Left kidney (tissue), 1 donor: ENCODE measurements at regions not wholly inside any gene's neighbourhood (a gene's known extent, or its start where the extent isn't known, plus 50 kb on each side); places are given as distances from the start of the nearest gene placed in this dataset.
"Not testable (repeated sequence)": the region's sequence is repeated elsewhere in the genome, so short reads cannot be mapped to it uniquely, and the experiment has no call there.

Source experiments
- DNase-seq: peaks from one replicate; pipeline ENCODE4 v3.0.0-alpha.2; 2013

DNA sequence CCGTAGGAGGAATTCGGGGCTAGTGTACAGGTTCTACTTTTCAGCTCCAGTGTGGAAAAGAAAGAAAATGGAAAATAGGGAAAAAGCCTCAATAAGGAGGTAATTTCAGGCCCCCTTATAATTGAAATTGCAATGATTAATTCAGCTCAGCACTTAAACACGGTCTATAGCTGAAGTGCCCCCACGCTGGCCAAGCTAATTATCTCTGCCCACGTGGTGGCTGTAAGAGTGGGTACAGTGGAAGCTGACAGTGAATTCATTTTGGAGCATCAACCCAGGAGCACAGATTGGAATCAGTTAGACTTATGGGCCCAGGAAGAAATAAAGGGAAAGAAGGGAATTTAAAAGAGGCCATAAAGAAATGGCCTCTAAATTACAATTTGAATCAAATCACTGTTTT is 631.1 kb upstream of the CPEB2 start:
- no peak for DNase-seq

DNA sequence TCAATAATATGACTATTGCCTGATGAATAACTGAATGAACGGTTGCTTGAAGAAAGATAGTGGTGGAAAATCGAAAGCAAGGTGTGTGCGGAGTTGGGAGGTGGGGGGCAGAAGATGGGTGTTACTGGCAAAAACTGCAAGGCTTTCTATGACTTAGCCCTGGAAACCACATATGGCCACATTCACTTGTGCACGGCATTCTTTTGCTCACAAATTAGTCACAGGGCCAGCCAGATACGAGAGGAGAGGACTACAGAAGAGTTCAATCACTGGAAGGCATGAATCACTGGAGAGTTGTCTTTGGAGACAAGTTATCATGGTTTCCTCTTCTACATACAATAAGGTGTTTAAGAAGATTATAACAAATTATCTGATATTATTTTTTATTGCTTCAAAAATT is 626.5 kb upstream of the CPEB2 start:
- DNase-seq, result no peak

DNA sequence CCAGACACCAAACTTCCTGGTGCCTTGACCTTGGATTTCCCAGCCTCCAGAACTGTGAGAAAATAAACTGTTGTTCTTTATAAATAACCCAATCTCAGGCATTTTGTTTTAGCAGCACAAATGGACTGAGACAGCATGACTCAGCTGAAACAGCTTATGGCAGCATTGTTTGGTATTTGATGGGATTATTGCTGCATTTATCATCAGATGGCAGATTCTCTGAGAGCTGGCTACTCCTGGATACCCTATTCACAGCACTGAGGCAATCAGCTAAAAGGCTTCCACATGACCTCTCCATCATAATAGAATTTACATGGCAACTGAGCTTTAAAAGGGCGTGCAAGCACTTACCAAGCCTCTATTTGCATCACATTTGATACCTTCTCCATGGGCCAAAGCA is 623.1 kb upstream of the CPEB2 start:
- no peak for DNase-seq

DNA sequence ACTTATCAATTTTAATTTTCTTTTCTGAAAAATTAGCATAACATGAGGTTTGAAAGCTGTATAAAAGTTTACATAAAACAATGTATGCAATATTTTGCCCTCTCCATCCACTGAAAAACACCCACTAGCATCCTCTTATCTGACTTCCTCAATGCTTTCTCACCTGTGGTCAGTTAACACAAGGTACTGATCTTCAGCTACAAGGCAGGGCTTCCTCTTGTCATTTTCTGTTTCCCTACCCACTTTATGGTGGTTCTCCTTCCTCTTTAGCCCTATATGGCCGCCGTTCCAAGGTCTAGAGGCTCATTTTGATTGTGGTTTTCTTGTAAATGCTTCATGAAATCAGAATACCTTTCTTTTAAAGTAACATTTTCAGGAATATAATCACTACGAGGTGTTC is 618.6 kb upstream of the CPEB2 start:
- no peak for DNase-seq

DNA sequence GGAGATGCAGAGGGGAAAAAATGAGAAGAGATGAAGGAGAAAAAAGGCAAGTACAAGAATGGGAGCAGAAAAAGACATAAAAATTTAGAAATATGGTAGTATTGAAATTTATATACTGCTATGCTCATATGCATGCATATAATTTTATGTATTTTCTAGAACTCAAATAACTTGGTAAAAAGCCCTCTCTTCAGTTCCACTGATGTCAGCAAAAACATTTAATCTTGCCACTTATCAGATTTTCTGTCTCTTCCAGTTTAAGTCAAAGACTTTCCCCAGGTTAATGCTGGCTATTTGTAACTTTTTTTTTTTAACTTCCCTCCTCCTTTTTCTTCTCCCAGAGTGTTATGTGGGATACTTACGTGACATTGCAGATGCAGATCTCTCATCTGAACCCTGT is 617.5 kb upstream of the CPEB2 start:
- no peak for DNase-seq

DNA sequence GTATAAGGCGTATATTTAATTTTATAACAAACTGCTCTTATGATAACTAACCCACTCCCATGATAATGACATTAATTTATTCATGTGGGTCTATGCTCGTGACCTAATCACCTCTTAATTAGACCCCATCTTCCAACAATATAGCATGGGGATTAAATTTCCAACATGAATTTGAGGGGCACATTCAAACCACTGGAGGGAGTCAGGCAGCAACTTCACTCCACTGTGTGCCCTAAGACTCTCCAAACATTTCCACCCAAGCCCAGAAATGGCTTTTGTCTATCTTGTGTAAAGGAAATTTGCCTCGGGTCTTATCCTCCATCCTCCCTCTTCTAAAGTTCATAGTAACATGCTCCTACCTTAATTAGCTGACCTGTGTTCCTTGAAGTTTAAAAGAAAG is 616.1 kb upstream of the CPEB2 start:
- no peak for DNase-seq

DNA sequence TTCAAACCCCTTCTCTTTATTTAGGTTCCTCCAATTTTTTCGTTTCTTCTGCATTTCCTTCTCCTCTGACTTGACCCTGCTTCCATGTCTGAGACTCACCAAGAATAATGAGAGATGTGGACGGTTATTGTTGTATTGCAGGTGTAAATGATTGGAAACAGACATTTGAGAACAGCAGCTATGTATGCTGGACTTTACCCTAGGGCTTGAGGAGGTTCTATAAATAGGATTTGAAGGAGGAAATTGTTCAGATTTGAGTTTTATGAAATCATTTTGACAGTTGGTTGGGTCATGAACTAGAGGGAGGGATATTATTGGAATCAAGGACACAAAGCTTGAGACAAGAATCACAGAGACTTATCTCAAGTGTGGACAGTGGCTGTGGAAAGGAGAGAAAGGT is 614.6 kb upstream of the CPEB2 start:
- DNase-seq, result no peak

DNA sequence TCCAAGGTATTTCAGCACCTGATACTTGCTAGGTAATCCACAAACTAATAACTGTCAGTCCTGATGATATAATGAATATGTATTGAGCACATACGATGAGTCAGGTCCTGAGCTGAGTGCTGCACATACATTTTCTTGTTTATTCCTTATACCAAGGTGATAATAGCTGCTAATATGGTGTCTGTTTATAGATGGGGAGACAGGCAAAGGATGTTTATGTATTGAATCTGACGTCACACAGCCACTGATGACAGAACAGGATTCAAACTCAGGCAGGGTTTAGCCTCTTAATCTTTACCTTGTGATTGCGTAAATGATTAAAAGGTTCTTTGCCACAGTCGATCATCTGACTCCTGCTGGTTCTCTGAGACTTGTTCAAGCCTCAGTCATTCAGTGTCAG is 609.9 kb upstream of the CPEB2 start:
- DNase-seq, result no peak

DNA sequence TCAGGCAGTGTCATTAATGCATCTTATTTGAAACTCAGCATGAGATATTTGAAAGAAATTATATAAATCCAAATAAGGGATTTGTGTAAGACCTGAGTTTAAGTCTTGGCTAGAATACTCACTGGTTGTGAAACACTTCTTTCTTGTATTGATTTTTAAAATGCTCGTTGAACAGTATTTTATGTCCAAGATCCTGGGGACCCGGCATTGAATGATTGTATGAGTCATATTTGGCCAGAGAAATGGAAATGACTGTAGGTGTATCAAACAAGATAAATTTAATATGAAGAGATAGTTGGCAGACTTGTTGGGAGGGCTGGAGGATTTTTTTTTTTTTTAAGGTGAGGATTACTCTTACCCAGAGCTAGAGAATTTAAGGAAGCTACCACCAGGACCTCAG is 606.1 kb upstream of the CPEB2 start:
- DNase-seq, result no peak

DNA sequence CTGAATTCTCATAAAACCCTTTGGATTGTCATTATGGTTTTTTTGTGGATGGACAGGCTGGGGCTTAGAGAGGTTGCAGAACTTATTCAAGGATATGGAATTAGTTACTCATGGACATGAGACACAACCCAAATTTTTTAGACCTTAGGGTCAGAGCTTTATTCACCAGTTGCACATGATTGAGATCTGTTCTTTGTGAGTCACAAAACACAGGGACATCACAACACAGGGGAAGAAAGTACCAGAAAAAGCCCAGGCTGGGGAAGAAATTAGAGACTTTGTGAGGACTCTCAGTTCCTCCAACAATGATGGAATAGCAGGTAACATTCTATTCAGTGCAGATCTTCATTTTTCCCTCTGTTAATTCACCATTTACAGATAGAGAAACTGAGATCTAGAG is 602.4 kb upstream of the CPEB2 start:
- no peak for DNase-seq

DNA sequence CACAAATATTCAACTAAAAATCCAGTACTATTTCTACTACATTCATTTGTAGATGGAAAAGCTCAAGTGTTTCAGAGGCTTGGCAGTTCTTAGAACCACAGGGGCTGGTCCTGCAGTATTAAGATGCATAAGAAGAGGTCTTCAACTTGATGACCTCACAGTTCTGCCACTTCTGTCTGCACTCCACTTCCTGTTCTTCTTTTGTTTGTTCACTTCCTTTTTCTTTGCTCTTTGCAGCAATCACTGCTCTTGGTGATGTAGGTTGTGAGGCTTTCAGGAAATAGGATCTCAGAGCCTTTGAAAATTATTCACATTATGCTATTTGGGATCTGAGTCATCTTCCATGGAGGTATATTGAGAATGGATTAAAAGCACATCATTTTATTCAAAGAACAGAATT is 602.0 kb upstream of the CPEB2 start:
- DNase-seq, result no peak

DNA sequence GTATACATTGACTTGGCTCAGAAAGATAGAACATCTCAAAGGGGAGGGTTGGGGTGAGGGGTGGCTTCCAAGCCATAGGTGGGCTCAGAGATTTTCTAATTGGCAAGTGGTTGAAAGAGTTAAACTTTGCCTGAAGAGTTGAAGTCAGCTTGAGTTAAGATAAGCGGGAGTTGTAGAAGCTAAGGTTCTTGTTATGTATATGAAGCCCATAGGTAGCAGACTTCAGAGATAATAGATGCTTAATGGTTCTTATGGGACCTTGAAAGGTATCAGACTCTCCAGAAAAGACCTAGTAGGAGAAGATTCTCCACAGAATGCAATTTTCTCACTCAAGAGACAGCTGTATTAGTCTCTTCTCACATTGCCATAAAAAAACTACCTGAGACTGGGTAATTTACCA is 599.1 kb upstream of the CPEB2 start:
- DNase-seq, result no peak

DNA sequence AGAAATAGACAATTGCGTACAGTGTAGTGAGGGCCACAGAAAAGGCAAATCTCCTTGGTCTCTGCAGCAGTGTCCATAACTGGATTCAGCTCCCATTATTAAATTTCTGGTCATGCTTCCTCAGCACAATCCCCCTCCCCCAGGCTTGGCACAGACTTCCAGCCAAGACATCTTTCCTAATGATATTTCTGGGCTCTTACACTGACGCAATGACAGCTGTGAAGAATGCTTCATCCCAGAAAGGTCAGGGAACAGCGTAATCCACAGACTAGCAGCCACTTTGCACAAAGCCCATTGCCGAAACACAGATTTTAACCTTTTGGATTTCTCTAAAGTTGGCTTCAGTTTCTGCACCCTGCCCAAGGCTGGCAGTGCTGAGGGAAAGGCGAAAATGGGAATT is 597.6 kb upstream of the CPEB2 start:
- DNase-seq, result no peak

DNA sequence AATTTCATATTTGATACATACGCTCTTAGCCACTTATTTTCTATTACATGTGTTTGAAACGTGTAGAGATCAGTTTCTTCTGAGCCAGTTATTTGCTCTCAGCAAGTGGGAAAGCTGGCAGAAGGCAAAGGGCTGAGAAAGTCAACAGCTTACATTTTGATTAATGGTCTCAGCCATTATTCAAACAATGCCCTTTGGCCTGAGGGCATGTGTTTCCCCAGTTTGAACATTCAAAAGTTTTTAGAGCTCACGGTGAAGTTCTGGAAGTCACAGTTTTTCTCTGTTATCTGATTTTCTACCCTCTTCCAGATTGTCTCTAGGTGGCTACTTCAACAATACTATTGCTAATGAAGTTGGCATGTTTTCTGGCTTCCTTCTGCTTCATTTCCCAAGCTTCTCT is 591.8 kb upstream of the CPEB2 start:
- no peak for DNase-seq

DNA sequence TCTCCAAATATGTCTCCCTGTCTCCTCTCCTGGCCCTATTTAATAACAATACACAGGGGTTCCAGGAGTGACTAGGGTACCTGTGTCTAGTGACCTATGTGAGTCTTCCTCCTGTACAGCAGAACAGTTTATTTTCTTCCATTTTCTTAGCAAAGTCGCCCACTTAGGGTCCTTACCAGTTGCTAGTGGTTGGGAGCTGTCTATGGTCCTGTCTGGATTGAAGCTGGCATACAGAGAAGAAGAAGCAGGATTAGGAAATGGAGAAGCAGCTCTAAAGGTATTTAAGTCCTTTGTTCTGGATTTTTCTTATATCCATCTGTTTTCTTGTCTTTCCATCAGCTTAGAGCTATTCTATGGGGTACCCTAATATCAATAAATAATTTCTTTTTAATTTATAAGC is 587.1 kb upstream of the CPEB2 start:
- peak; percentile 6 for DNase-seq

DNA sequence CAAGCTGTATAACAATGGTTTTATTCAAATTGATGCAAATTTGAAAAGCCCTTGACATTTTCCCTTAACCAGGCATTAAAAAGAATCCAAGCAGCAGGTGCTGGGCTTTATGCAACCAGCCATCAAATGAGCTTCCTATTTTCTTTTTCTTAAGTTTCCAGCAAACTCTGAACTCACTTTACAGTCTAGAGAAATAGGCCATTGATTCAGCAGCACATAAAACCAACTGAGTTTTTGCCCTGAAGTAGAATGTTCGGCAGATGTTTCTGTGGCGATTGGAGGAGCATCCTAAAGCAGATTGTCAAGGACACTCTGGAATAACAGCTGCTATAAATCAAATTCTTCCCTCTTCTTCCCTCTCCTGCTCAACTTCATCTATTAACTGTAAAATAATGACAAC is 582.8 kb upstream of the CPEB2 start:
- no peak for DNase-seq

DNA sequence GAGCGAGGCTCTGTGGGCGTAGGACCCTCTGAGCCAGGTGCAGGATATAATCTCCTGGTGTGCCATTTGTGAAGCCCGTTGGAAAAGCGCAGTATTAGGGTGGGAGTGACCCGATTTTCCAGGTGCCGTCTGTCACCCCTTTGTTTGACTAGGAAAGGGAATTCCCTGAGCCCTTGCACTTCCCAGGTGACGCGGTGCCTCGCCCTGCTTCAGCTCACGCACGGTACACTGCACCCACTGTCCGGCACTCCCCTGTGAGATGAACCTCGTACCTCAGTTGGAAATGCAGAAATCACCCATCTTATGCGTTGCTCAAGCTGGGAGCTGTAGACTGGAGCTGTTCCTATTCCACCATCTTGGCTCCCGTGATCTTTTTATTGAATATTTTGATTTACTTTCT is 576.0 kb upstream of the CPEB2 start:
- DNase-seq, result not testable (repeated sequence)

DNA sequence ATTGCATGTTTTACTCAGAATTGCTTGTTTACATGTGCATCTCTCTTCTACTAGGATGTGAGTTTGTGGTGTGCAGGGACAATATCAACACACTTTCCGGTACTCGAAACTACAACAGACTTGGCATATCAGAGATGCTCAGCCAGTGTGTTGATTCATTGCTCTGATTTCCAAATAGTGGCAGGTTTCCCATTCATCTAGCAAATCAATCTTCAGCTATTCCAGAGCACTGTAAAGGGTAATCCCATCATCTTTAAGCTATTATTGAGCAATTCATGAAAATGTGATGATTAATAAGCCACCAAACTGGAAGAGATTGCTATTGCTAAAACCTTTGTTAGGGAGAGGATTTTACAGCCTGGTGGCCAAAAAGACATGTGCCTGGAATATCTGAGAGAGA is 574.2 kb upstream of the CPEB2 start:
- DNase-seq, result no peak

DNA sequence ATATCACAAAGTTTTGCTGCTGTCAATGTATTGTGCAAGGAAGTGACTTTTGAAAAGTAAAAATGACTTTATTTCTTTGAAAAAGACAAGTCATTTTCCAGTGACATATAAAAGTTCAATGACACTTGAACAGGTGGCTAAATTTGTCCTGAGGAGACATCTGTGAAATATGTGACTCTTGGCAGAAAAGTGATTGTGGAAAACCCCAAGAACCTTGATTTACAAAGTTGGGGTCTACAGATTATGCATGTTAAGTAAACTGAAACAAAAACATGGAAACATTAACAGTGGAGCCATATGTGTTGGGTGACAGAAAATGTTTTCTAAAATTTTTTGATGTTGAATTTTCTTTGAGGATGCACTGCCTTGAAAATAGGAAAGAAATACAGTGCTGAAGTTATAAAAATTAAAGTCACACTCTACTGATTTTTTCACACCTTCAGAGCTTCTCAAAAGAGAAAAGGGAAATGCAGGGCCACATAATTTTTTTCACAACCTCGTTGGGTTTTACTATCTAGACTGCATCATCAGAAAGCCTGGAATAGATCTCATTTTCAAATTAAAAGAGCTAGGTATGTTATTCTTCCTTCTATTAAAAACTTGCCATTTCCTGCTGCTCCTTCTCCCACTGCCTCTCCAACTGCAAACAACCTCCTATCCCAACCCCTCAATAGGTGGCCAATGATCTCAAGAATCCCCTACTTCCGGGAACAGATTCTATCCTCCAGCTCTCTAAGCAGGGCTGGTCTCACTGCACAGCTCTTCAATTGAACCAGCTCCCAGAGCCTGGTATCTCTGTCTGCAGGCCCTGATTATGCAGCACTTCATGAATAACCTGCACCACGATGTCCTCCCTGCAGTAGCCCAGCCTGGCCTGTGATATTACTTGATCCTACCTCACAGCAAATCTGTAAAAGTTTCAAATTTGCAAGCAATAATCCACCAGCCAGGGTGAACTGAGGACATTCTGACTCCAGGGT is 570.8 kb upstream of the CPEB2 start:
- no peak for DNase-seq

DNA sequence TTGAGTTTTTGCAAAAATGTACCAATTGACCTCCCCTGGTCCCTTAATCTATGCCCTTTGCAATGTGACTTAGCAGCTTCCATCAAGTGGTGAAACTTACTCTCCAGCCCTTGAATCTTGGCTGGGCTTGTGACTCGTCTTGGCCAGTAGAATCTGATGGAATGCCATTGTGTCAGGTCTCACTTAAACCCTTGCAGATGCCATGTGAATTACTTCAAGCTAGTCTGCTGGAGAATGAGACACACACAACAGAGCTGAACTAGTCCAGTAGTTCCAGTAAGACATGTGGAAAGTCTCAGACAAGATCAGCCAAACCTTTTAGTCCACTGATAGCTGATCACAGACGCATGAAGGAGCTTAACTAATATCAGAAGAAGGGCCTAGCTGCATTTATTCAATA is 567.8 kb upstream of the CPEB2 start:
- DNase-seq, result no peak

DNA sequence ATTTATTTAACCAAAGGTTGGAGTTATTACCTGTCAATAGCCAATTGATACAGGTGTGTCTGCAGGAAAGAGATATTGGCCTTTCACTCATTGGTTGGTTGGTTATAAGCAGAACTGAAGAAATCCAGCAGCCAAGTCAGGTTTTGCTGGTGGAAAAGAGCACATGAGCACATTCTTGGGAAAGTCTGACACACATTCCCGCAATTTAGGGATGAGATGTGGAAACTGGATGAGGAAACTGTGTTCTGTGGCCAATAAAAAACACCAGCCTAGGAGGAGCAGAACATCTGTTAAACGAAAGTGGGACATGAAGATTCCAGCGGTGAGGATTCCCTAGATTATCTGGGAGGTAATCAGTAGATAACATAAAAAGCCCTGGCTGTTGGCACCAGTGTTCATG is 567.4 kb upstream of the CPEB2 start:
- no peak for DNase-seq

DNA sequence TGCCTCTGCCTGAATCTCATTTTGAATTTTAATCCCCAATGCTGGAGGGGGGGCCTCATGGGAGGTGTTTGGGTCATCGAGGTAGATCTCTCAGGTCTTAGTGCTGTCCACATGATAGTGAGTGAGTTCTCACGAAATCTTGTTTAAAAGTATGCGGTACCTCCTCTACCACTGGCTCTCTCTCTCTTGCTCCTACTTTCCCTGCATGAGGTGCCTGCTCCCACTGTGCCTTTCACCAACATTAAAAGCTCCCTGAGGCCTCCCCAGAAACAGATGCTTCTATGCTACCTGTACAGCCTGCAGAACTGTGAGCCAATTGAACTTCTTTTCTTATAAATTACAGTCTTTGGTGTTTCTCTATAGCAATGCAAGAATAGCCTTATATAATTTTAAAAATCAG is 560.7 kb upstream of the CPEB2 start:
- no peak for DNase-seq

DNA sequence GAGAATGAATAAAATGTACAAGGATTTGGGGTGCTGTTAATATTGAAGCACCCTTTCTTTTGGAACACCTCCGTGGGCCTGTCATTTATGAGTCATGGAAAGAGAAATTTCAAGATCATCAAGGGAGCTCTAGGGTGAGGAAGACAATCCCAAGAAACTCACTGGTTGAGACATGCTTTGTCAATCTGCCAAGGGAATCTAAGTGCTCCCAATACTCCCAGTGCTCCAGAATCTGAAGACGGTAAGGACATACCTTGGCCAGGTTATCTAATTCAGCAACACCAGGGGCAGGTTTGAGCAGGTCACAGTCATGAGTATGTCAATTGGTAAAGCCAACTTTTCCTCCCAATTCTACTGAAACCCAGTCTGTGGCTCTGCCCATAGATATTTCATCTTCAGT is 556.4 kb upstream of the CPEB2 start:
- no peak for DNase-seq

DNA sequence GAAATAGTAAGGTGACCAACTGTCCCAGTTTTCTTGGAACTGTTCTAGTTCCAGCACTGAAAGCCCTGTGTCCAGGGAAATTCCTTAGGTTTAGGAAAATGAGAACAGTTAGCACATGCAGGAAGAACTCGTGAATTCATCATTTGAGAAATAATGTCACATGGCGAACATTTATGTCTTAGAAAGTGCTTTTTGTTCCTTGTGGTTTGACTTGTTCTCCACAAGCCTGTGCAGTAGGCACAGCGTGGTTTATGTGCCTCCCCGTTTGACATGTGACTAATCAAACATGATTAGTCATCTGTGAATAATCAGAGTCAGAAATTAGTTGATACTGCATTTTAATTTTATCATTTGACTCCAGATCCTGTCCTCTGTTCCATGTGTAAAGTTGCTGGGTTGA is 556.0 kb upstream of the CPEB2 start:
- no peak for DNase-seq

DNA sequence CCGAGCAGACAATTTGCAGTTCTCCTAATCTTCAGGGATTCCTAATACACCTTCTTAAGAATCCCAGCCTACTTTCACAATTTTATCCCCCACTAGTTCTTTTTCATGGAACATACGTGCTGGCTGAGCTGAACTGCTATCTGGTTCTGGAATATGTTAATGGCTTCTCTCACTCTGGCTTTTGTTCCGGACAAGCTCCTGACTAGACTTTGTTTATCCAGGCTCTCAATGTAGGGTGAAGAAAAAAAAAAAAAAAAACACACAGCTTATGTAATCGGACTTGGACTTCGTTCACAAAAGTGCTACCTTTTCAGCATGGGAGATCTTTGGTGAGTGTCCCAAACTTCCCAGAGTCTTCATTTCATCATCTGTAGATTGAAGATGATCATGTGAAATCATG is 555.4 kb upstream of the CPEB2 start:
- no peak for DNase-seq
